GM23338 (cell line): ENCODE measurements at regions not wholly inside any gene's neighbourhood (a gene's known extent, or its start where the extent isn't known, plus 50 kb on each side); places are given as distances from the start of the nearest gene placed in this dataset.

Source experiments
- ATAC-seq: fragments of 200-7000 bp; cut with Tn5 transposase; 3 replicates; pipeline ENCODE4 v1.9.1; 2020
- DNase-seq: peaks from one replicate; pipeline ENCODE4 v3.0.0-alpha.2; 2015; ENCODE audit warnings: low spot score
- H2AFZ ChIP-seq: fragments of 200-600 bp; sonication (generic); 2 replicates; pipeline ENCODE4 v1.8.0; 2016; ENCODE audit warnings: antibody characterized with exemption, mild to moderate bottlenecking, moderate library complexity
- H3F3A ChIP-seq: fragments of 200-600 bp; sonication (generic); replicated peaks from 2 replicates; pipeline ENCODE4 v1.8.0; 2017; ENCODE audit warnings: antibody characterized with exemption, mixed run types, low read depth
- H3K27ac ChIP-seq: fragments of 200-600 bp; sonication (generic); 2 replicates; pipeline ENCODE4 v1.6.1; 2016; ENCODE audit warnings: low read depth
- H3K27me3 ChIP-seq: fragments of 200-600 bp; sonication (generic); 2 replicates; pipeline ENCODE4 v1.8.0; 2016; ENCODE audit warnings: mild to moderate bottlenecking, mixed run types, moderate library complexity; ENCODE audit not compliant: insufficient read depth
- H3K36me3 ChIP-seq: fragments of 200-600 bp; sonication (generic); 2 replicates; pipeline ENCODE4 v1.8.0; 2016; ENCODE audit warnings: mild to moderate bottlenecking; ENCODE audit not compliant: insufficient read depth
- H3K4me1 ChIP-seq: fragments of 200-600 bp; sonication (generic); 2 replicates; pipeline ENCODE4 v1.8.0; 2016; ENCODE audit warnings: mild to moderate bottlenecking, moderate library complexity; ENCODE audit not compliant: insufficient read depth
- H3K4me2 ChIP-seq: fragments of 200-600 bp; sonication (generic); 2 replicates; pipeline ENCODE4 v1.7.1; 2017; ENCODE audit warnings: mixed run types
- H3K4me3 ChIP-seq: fragments of 200-600 bp; sonication (generic); 2 replicates; pipeline ENCODE4 v1.6.1; 2016; ENCODE audit warnings: mixed run types
- H3K79me2 ChIP-seq: fragments of 200-600 bp; sonication (generic); replicated peaks from 2 replicates; pipeline ENCODE4 v1.8.0; 2017; ENCODE audit warnings: mild to moderate bottlenecking; ENCODE audit not compliant: insufficient read depth
- H3K9me2 ChIP-seq: fragments of 200-600 bp; sonication (generic); 2 replicates; pipeline ENCODE4 v1.8.0; 2017; ENCODE audit not compliant: insufficient read depth
- H4K20me1 ChIP-seq: fragments of 200-600 bp; sonication (generic); replicated peaks from 2 replicates; pipeline ENCODE4 v1.8.0; 2017; ENCODE audit warnings: mild to moderate bottlenecking; ENCODE audit not compliant: insufficient read depth
- H3K27ac Mint-ChIP-seq: 2 replicates; pipeline ENCODE4 v1.8.0; 2020; ENCODE audit warnings: inconsistent platforms, mild to moderate bottlenecking, moderate library complexity, mixed read lengths
- H3K27me3 Mint-ChIP-seq: 3 replicates; pipeline ENCODE4 v1.8.0; 2022; ENCODE audit warnings: low read depth, mild to moderate bottlenecking, moderate library complexity, mixed read lengths, inconsistent platforms; ENCODE audit not compliant: insufficient read depth, poor library complexity
- H3K36me3 Mint-ChIP-seq: 3 replicates; pipeline ENCODE4 v1.8.0; 2021; ENCODE audit warnings: low read depth, mild to moderate bottlenecking, inconsistent platforms, moderate library complexity, mixed read lengths
- H3K4me1 Mint-ChIP-seq: 3 replicates; pipeline ENCODE4 v1.8.0; 2020; ENCODE audit warnings: mild to moderate bottlenecking, inconsistent platforms, mixed read lengths
- H3K4me3 Mint-ChIP-seq: 3 replicates; pipeline ENCODE4 v1.8.0; 2021; ENCODE audit warnings: moderate library complexity, mild to moderate bottlenecking, inconsistent platforms, mixed read lengths
- H3K9me3 Mint-ChIP-seq: 3 replicates; pipeline ENCODE4 v1.8.0; 2020; ENCODE audit warnings: moderate library complexity, mild to moderate bottlenecking, inconsistent platforms, mixed read lengths
- EZH2 ChIP-seq: fragments of 200-600 bp; sonication (generic); IDR thresholded peaks from one replicate; pipeline ENCODE4 v1.8.0; 2017; ENCODE audit warnings: antibody characterized with exemption, mild to moderate bottlenecking, low read depth; ENCODE audit not compliant: unreplicated experiment
- JUNB ChIP-seq: IDR thresholded peaks from one replicate; pipeline ENCODE4 v1.6.1; 2016; ENCODE audit warnings: antibody characterized with exemption; ENCODE audit not compliant: unreplicated experiment
- NANOG ChIP-seq: IDR thresholded peaks from 2 replicates; pipeline ENCODE4 v1.6.1; 2016; ENCODE audit warnings: antibody characterized with exemption, borderline replicate concordance
- POLR2AphosphoS5 ChIP-seq: IDR thresholded peaks from 2 replicates; pipeline ENCODE4 v1.6.1; 2016; ENCODE audit warnings: antibody characterized with exemption, low read depth
- REST ChIP-seq: IDR thresholded peaks from one replicate; pipeline ENCODE4 v1.6.1; 2018; ENCODE audit warnings: antibody characterized with exemption; ENCODE audit not compliant: unreplicated experiment
- STAT1 ChIP-seq: IDR thresholded peaks from one replicate; pipeline ENCODE4 v1.6.1; 2016; ENCODE audit warnings: antibody characterized with exemption; ENCODE audit not compliant: unreplicated experiment
- ZNF114 ChIP-seq: fragments of 250-450 bp; sonication (Bioruptor Pico); IDR thresholded peaks from 2 replicates; pipeline ENCODE4 v1.5.0; 2020; ENCODE audit warnings: mild to moderate bottlenecking, moderate library complexity
- ZNF462 ChIP-seq: fragments of 250-450 bp; sonication (Bioruptor Pico); IDR thresholded peaks from 2 replicates; pipeline ENCODE4 v1.5.0; 2020; ENCODE audit warnings: mild to moderate bottlenecking, moderate library complexity
- TF ChIP-seq, protein P1 (sequence below): IDR thresholded peaks from 2 replicates; pipeline ENCODE4 v1.6.1; 2016; ENCODE audit warnings: antibody characterized with exemption

- H3K36me3 ChIP-seq = no peaks in the 10 kb centered on the region
- peak; percentile 58 for DNase-seq
- peaks cover 18% of the 10 kb centered on the region for H3K4me1 ChIP-seq
- Mint-ChIP-seq H3K36me3 (no peaks in the 10 kb centered on the region), H3K27me3 (no peaks in the 10 kb centered on the region), H3K4me3 (no peak overlapping the region), H3K4me1 (peaks cover 21% of the 10 kb centered on the region), H3K9me3 (no peaks in the 10 kb centered on the region), H3K27ac (peak overlapping the region; percentile 41)
- H2AFZ ChIP-seq = no peak overlapping the region
- H3F3A ChIP-seq = no peaks in the 10 kb centered on the region
- H3K4me3 ChIP-seq = no peak overlapping the region
- H3K9me2 ChIP-seq = no peaks in the 10 kb centered on the region; the same call in 1 of the 2 replicates
- peak overlapping the region; percentile 20; the same call in 1 of the 2 replicates for H3K27ac ChIP-seq
- H4K20me1 ChIP-seq = no peaks in the 10 kb centered on the region
- H3K79me2 ChIP-seq = no peaks in the 10 kb centered on the region
- peak; percentile 44; the same call in 2 of the 3 replicates for ATAC-seq
- 0 out of 2 replicates have a peak overlapping the region, but pooled peaks have one; percentile 8 for H3K4me2 ChIP-seq
- TF ChIP-seq, protein P1, sequence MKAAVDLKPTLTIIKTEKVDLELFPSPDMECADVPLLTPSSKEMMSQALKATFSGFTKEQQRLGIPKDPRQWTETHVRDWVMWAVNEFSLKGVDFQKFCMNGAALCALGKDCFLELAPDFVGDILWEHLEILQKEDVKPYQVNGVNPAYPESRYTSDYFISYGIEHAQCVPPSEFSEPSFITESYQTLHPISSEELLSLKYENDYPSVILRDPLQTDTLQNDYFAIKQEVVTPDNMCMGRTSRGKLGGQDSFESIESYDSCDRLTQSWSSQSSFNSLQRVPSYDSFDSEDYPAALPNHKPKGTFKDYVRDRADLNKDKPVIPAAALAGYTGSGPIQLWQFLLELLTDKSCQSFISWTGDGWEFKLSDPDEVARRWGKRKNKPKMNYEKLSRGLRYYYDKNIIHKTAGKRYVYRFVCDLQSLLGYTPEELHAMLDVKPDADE = no peak
- no peak for TF ChIP-seq ZNF114
- no peak for TF ChIP-seq STAT1
- TF ChIP-seq NANOG = no peak
- no peak for TF ChIP-seq REST
- no peak for TF ChIP-seq EZH2
- TF ChIP-seq JUNB = no peak
- no peak for TF ChIP-seq POLR2AphosphoS5
- H3K27me3 ChIP-seq = no peaks in the 10 kb centered on the region
Observed at GRCh38 chr3:115211810-115212492, 64.9 kb upstream of the ZBTB20 start.

DNA sequence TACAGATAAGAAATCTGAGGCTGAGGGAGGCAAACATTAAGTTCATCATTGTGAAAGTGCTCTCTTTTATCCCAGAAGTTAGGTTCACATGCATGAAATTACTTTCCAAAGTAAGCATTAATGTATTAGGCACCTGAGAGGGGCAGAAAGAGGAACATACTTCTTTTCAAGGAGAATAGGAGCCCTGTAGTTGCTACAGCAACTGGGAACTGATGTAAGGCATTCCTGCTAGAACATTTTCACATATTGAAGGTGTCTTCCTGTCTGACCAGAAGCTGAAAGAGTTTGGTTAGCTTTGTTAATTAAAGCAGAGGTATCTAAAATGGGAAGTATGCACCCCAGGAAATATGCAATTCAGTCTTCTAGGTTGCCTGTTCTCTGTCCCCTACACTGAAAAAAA, 65.5 kb upstream of the ZBTB20 start:
- H3K4me2 ChIP-seq = 0 out of 2 replicates have a peak overlapping the region, but pooled peaks have one; percentile 8
- peak overlapping the region; percentile 41; the same call in 1 of the 2 replicates for H3K27ac Mint-ChIP-seq
- no peaks in the 10 kb centered on the region; the same call in 1 of the 2 replicates for H3K9me2 ChIP-seq
- no peaks in the 10 kb centered on the region for H3K9me3 Mint-ChIP-seq
- H3K4me1 Mint-ChIP-seq = peaks cover 22% of the 10 kb centered on the region
- no peaks in the 10 kb centered on the region for H3F3A ChIP-seq
- H3K27me3 ChIP-seq = no peaks in the 10 kb centered on the region
- no peaks in the 10 kb centered on the region for H3K79me2 ChIP-seq
- no peaks in the 10 kb centered on the region for H3K36me3 Mint-ChIP-seq
- H2AFZ ChIP-seq = no peak overlapping the region
- DNase-seq (peak; percentile 64), ATAC-seq (peak; percentile 69)
- no peaks in the 10 kb centered on the region for H3K27me3 Mint-ChIP-seq
- no peak overlapping the region for H3K4me3 Mint-ChIP-seq
- H3K4me1 ChIP-seq = peaks cover 18% of the 10 kb centered on the region
- no peak overlapping the region for H3K4me3 ChIP-seq
- H4K20me1 ChIP-seq = no peaks in the 10 kb centered on the region
- H3K27ac ChIP-seq = 0 out of 2 replicates have a peak overlapping the region, but pooled peaks have one; percentile 20
- no peaks in the 10 kb centered on the region for H3K36me3 ChIP-seq
- TF ChIP-seq POLR2AphosphoS5 (no peak), ZNF114 (no peak), NANOG (no peak), ZNF462 (CRISPR knock-in tag) (no peak)
